ENCODE measurements at regions not wholly inside any gene's neighbourhood (a gene's known extent, or its start where the extent isn't known, plus 50 kb on each side); places are given as distances from the start of the nearest gene placed in this dataset.

DNA sequence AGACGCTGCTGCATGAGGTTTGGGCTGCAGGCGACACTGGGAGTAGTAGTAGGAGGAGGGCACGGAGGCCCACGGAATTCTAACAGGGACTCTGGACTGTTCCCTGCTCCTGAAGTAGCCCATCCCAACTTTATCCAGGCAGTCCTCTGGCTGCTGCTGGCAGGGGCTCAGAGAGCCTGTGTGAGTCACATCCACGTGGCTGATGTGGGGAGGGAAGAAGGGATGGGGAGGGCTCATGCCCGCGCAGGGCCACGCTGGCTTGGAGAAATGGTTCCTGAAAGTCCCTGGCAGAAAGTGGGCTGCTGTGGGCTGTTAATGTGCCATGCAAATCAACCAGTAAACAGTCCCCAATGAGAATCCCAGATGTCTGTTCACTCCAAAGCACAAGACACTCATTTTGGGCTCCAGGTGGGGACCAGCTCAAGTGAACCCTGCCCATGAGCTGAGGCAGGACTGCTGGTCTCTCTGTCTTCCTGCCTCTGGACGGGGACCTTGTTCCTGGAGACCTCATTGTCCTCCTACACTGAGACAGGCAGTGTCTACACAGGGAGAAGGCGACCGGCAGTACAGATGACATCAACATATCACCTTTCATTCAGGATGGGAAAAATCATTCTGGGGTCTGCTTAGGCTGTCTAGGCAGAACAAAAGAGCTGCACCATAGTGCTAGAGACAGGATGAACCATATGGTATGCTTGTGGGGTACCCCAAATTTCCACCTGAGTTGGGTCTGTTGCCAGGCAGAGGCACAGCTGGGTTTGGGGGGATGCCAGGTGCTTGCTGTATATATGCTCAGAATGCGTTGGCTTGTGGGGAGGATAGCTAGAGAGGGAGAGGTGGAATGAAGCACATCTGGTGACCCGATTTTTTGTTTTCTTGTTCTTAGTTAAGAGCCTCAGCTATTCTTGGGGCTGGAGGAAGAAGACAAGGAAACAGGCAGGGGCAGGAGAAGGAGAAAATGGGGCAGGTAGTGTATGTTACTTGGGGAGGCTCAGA, 57.9 kb upstream of the FMOD start:
- no peaks in the 10 kb centered on the region for H3K4me1 ChIP-seq (ENCODE audit: control insufficient read depth, insufficient read depth, low read length)
- no peak for FAIRE-seq
- intact Hi-C loops (cut with micrococcal nuclease; ENCODE audit: unreplicated experiment), result no loop called here
- no peak overlapping the region for H3K27ac ChIP-seq (ENCODE audit: control insufficient read depth, insufficient read depth)
- no peak overlapping the region for H3K9ac ChIP-seq (ENCODE audit: control insufficient read depth, insufficient read depth, low read length)
- ChIA-PET SMC1A (ENCODE audit: uncharacterized antibody, unreplicated experiment) (interaction anchor here (0.9 to 1.0 kb wide), 2 partner anchors 10 to 11 kb away, joined by 3 read pairs; no protein-coding TSS in a partner anchor), RAD21 (ENCODE audit: unreplicated experiment) (no interaction called here), POLR2A (no interaction called here), CTCF (no interaction called here)
- no peaks in the 10 kb centered on the region for H3K36me3 ChIP-seq (ENCODE audit: control insufficient read depth in 2 of 2, insufficient read depth in 2 of 2, low read length in 1 of 2)
- no peaks in the 10 kb centered on the region; a peak in 1 of 4 replicates for H3K27me3 ChIP-seq (replicated peaks in 1 of 2; ENCODE audit: control insufficient read depth in 2 of 2, insufficient read depth in 2 of 2, low read length in 1 of 2)
- H2AFZ ChIP-seq (ENCODE audit: control insufficient read depth, low read depth, low read length), result no peak overlapping the region
- DNase-seq (ENCODE audit: low read depth, low spot score), result no peak
- H3K4me2 ChIP-seq (ENCODE audit: control insufficient read depth, insufficient read depth), result no peak overlapping the region
- WGBS (ENCODE audit: insufficient coverage, insufficient replicate concordance, low lambda C conversion rate, missing lambda C conversion rate), result 49% methylated on average over 13 of the region's 13 CpGs
- no peaks in the 10 kb centered on the region for H3K79me2 ChIP-seq (ENCODE audit: control insufficient read depth, insufficient read depth, low read length)
- BruUV-seq (replicated peaks), result no TSS peak
- in situ Hi-C loops (cut with MboI), result no loop called here
- H3K4me3 ChIP-seq, result no peak overlapping the region
- TF ChIP-seq, protein P1, sequence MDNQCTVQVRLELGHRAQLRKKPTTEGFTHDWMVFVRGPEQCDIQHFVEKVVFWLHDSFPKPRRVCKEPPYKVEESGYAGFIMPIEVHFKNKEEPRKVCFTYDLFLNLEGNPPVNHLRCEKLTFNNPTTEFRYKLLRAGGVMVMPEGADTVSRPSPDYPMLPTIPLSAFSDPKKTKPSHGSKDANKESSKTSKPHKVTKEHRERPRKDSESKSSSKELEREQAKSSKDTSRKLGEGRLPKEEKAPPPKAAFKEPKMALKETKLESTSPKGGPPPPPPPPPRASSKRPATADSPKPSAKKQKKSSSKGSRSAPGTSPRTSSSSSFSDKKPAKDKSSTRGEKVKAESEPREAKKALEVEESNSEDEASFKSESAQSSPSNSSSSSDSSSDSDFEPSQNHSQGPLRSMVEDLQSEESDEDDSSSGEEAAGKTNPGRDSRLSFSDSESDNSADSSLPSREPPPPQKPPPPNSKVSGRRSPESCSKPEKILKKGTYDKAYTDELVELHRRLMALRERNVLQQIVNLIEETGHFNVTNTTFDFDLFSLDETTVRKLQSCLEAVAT (IDR thresholded peaks at IDR 0.05), result no peak
- TF ChIP-seq PAX8 (IDR thresholded peaks at IDR 0.05), result no peak
- no peaks in the 10 kb centered on the region for H4K20me1 ChIP-seq (ENCODE audit: control insufficient read depth, insufficient read depth)
- no peak for ATAC-seq
- H3K9me3 ChIP-seq (replicated peaks; ENCODE audit: control insufficient read depth, insufficient read depth, low read length), result no peaks in the 10 kb centered on the region; the same call in 2 of the 3 replicates

Measured in GM12878 (cell line).